Mammary epithelial cell (primary cell): ENCODE measurements at regions not wholly inside any gene's neighbourhood (a gene's known extent, or its start where the extent isn't known, plus 50 kb on each side); places are given as distances from the start of the nearest gene placed in this dataset.

Experiments
- CTCF ChIP-seq, 2 donors: IDR thresholded peaks in 1 of 2; conservative IDR thresholded peaks in 1 of 2; 2 replicates each; pipeline ENCODE4 v1.5.1; 2011 to 2012; ENCODE audit warnings: inconsistent platforms in 2 of 2, low read length in 2 of 2, mild to moderate bottlenecking in 2 of 2, control low read depth in 1 of 2, low read depth in 1 of 2; ENCODE audit not compliant: insufficient read depth in 1 of 2; ENCODE audit errors: extremely low read depth in 1 of 2
- EZH2 ChIP-seq: IDR thresholded peaks from 2 replicates; pipeline ENCODE4 v1.6.1; 2012; ENCODE audit warnings: low read length, inconsistent platforms, borderline replicate concordance

- TF ChIP-seq CTCF (conservative IDR thresholded peaks at IDR 0.05 in 1 of 2, IDR thresholded peaks at IDR 0.05 in 1 of 2; ENCODE audit: extremely low read depth in 1 of 2, insufficient read depth in 1 of 2, low read depth in 1 of 2, low read length in 2 of 2) (no peak), EZH2 (no peak)
Observed at GRCh38 chr20:4084096-4084495, 64.5 kb upstream of the SMOX start.
